Skin epidermis (tissue), 12 donors: ENCODE measurements at regions not wholly inside any gene's neighbourhood (a gene's known extent, or its start where the extent isn't known, plus 50 kb on each side); places are given as distances from the start of the nearest gene placed in this dataset.
"Not testable (repeated sequence)": the region's sequence is repeated elsewhere in the genome, so short reads cannot be mapped to it uniquely, and the experiment has no call there.

Experiments
- H3K27ac ChIP-seq, 21 experiments: fragments of 200-600 bp; sonication (generic) in 11 of 21; one replicate each; pipeline ENCODE4 v1.5.0; 2020; ENCODE audit warnings: mild to moderate bottlenecking in 3 of 21, inconsistent platforms in 2 of 21, moderate library complexity in 2 of 21
- H3K4me3 ChIP-seq, 7 experiments: fragments of 200-600 bp; sonication (generic) in 2 of 7; one replicate each; pipeline ENCODE4 v1.5.0; 2020; ENCODE audit warnings: inconsistent platforms in 2 of 7, mild to moderate bottlenecking in 2 of 7, moderate library complexity in 1 of 7

DNA sequence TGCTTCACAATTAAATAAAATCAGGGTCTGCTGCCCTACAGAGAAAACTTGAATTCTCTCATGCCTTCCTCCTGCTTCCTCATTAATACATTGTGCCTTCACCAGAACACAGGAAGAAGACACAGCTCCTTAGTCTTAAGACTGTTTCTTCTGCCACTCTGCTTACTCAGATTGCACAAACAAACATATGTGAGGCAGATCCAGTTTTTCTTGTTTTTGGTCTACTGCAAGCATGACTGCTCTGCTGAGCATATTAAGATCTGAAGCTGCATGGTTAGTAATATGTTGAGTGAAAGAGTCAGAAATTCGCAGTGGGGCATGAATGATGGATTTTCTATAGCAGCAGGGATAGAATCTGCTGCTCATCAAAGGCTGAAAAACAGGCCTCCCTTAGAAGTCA, 321.1 kb upstream of the STXBP6 start:
- no peak overlapping the region for H3K27ac ChIP-seq
- no peak overlapping the region for H3K4me3 ChIP-seq

DNA sequence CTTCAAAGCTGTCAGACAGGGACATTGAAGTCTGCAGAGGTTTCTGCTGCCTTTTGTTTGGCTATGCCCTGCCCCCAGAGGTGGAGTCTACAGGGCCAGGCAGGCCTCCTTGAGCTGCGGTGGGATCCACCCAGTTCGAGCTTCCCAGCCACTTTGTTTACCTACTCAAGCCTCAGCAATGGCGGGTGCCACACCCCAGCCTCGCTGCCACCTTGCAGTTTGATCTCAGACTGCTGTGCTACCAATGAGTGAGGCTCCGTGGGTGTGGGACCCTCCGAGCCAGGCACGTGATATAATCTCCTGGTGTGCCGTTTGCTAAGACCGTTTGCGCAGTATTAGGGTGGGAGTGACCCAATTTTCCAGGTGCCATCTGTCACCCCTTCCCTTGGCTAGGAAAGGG, 320.1 kb upstream of the STXBP6 start:
- not testable (repeated sequence) for H3K27ac ChIP-seq, H3K4me3 ChIP-seq

DNA sequence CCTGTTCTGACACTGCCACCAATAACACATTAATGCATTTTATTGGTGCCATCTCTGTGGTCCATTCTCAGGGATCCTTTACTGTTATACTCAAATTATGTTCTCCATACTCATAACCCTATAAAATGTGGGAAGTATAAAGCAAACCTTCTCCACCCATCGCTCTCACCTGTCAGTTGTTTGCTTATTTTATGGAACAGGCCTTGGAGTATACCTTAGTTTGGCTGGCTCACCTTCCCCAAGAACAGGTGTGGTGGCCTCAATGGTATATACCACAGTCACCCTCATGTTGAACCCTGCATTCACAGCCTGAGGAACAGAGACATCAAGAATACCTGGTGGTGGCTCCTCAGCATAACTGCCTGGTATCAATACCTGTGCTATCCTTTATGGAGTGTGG, 308.4 kb upstream of the STXBP6 start:
- Histone ChIP-seq H3K4me3 (no peak overlapping the region), H3K27ac (no peak overlapping the region)

DNA sequence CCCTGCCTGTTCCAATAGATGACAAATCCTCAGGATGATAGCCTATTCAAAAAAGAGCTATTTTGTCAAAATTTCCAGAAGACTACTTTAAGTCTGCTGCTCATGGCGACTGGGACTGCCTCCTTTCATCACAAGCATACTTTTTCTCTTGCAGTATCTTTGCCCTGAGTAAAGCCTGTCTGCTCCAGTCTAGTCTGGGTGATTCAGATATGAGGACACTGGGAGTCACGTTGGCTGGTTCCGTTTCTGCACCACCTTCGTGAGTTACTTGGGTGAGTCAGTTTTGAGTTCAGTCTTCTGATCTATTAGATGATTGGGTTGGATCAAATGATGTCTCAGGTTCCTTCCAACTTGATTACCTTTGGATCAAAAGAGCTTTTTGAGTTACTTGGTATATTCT, 301.3 kb upstream of the STXBP6 start:
- Histone ChIP-seq H3K27ac (no peak overlapping the region), H3K4me3 (no peak overlapping the region)

DNA sequence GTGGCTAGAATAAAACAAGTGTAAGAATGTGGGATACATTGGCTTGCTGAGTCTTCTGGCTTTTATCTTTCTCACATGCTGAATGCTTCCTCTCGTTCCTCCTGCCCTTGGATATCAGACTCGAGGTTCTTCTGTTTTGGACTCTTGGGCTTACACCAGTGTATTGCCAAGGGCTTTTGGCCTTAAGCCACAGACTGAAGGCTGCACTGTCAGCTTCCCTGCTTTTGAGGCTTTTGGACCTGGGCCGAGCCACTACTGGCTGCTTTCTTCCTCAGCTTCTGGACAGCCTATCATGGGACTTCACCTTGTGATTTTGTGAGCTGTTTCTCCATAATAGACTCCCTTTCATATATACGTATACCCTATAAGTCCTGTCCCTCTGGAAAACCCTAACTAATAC, 300.9 kb upstream of the STXBP6 start:
- no peak overlapping the region for H3K27ac ChIP-seq

DNA sequence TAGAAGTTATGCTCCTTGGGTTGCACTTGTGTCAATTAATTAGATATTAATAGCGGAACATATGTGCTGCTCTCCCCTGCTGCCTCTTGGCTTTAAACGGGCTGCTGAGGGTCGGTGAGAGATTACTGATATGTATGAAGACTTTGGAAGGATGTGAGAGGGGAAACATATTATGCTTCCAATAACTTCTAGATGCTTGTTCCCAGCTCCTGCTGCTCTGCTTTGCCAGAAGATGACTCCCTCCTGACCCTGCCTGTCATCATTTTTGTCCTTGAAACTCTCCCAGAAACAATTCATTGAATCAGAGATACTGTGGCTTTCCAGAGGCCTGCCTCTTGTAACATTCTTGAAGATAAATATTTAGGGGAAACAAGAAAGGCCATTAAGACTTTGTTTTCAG, 300.1 kb upstream of the STXBP6 start:
- H3K4me3 ChIP-seq, result no peak overlapping the region
- no peak overlapping the region for H3K27ac ChIP-seq

More for the DNA sequence above, 300.9 kb upstream of the STXBP6 start:
- H3K4me3 ChIP-seq, result no peak overlapping the region

DNA sequence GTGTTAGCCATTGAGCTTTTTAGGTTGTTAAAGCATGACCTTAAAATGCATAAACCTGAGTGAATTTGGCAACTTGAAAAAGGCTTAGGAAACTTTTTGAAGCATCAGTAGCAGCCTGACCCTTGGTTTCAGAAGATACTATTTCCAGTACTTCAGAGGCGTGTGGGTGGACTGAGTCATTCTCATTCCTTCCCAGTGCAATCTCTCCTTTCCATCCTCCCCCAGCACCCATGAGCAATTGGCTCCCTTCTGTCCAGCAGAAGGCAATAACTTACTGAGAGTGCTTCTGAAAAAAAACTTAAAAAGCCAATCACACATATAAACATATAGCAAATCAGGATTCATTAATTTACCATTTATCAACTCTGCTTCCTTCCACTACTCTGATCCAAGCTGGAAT, 299.3 kb upstream of the STXBP6 start:
- Histone ChIP-seq H3K27ac (no peak overlapping the region), H3K4me3 (no peak overlapping the region)

DNA sequence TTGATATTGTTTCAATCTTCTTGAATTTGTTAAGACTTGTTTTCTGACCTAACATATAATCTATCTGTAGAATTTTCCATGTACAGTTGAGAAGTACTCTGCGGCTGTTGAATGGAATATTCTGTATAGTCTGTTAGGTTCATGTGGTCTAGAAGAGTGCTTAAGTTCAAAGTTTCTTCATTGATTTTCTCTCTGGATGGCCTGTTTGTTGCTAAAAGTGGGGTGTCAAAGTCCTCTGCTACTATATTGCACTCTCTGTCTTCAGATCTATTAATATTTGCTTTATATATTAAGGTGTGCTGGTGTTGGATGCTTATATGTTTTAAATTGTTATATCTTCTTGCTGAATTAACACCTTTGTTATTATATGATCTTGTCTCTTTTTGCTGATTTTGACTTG, 290.9 kb upstream of the STXBP6 start:
- H3K4me3 ChIP-seq, result no peak overlapping the region

DNA sequence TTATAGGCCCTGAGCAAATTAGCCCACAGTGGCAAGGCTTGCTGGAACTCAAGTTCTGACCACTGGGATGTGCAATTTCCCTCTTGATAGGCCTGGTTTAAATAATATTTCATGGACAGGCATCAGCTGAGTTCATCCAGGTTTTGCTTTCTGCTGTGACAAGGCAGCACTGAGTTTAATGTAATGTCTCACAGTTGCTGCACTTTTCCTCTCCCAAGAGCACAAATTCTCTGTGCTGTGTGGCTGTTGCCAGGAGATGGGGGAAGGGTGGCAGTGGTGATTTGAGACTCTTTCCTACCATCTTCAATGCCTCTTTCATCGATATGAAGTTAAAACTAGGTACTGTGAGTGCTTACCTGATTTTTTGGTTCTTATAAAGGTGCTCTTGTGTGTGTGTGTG, 272.8 kb upstream of the STXBP6 start:
- H3K4me3 ChIP-seq, result no peak overlapping the region
- H3K27ac ChIP-seq, result no peak overlapping the region

More for the DNA sequence above, 290.9 kb upstream of the STXBP6 start:
- H3K27ac ChIP-seq, result no peak overlapping the region

DNA sequence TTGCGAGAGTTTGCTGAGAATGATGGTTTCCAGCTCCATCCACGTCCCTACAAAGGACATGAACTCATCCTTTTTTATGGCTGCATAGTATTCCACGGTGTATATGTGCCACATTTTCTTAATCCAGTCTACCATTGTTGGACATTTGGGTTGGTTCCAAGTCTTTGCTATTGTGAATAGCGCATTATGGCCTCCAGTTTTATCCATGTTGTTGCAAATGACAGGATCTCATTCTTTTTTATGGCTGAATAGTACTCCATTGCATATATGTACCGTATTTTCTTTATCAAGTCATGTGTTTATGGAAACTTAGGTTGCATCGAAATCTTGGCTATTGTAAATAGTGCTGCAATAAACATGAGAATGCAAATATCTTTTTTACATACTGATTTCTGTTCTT, 266.1 kb upstream of the STXBP6 start:
- H3K4me3 ChIP-seq, H3K27ac ChIP-seq: not testable (repeated sequence)

DNA sequence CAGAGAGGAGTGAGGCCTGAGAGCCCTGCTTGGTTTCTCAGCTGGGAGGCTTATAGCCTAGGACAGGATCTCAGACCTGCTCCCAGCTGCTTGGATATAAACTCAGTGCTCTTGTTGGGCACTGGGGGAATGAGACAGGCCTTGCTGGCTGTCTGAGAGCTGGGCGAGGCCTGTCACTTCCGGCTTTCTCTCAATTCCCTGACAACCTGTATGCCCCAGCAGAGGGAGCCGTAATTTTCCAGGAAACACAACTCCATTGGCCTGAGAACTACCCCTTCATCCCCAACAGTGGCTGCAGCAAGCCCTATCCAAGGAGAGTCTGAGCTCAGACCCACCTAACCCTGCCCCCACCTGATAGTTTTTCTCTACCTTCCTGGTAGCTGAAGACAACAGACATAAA, 258.3 kb upstream of the STXBP6 start:
- Histone ChIP-seq H3K27ac (no peak overlapping the region), H3K4me3 (no peak overlapping the region)

DNA sequence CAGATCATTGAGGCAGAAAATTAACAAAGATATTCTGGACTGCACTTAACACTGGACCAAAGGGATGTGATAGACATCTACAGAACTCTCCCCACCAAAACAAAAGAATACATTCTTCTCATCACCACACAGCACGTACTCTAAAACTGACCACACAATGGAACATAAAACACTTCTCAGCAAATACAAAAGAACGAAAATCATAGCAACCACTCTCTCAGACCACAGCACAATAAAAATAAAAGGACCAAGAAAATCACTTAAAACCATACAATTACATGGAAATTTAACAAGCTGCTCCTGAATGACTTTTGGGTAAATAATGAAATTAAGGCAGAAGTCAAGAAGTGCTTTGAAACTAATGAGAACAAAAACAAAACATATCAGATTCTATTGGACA, 254.0 kb upstream of the STXBP6 start:
- Histone ChIP-seq H3K27ac (no peak overlapping the region), H3K4me3 (no peak overlapping the region)

DNA sequence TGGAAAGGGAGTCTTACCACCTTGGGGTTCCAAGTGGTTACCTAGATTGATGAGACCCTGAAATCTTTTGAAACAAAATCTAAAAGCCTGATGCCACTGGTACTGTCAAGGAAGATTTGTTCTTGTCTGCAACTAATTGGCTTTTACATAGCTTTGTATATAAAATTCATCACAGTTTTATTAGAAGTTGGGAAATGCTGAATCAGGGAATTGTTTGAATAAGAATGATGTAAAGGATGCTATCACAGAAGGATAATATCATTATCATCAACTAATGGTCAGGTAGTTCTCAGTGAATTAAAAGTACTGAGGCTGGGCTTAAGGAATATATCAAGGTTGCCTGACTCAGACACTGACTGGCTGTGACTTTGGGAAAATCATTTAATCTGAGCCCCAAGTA, 248.3 kb upstream of the STXBP6 start:
- no peak overlapping the region for H3K4me3 ChIP-seq
- no peak overlapping the region for H3K27ac ChIP-seq

DNA sequence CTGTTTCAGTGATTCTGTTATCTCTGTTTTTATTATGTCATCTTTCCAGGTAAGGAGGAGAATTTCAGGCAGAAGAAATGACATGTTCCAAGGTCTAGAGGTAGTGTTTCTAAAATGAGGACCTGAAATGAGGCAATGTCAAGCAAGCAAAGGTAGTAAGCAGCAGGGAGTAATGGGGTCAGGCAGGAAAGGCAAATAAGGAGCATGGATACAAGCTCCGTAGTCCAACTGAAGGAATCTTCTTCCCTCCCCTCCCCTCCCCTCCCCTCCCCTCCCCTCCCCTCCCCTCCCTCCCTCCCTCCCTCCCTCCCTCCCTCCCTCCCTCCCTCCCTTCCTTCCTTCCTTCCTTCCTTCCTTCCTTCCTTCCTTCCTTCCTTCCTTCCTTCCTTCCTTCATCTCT, 240.2 kb upstream of the STXBP6 start:
- H3K4me3 ChIP-seq, H3K27ac ChIP-seq: not testable (repeated sequence)

DNA sequence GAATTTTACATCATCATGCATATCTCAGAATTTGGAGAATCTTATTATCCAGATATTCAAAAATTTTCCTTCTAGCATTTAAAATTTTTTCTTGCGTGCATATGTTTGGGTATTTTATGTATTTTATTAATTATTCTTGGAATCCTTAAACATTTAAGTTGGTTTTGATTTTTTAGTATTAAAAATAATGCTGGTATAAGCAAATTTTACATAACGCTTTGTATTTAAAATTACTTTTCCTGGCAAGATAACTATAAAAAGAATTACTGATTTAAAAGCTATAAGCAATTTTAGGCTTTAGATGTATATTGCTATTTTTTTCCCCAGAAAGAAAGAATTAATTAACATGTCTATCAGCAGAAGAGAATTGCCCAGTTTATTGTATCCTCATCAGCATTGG, 224.6 kb upstream of the STXBP6 start:
- no peak overlapping the region for H3K4me3 ChIP-seq
- H3K27ac ChIP-seq, result no peak overlapping the region

DNA sequence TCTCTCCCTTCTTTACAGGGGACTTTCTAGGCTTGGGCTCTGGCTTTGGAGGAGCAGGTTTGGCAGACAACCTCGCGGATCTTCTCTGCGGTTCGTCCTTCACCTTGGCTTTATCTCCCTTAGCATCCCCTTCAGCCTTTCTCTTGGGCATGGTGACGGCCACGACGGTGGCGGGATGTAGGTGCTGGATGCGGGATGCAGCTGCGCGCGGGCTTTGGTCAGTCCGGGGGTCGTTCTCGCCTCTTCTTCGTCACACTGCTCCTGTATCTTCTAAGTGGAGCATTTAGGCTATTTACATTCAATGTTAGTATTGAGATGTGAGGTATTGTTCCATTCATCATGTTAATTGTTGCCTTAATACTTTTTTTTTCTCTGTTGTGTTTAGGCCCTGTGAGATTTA, 217.2 kb upstream of the STXBP6 start:
- H3K4me3 ChIP-seq, result no peak overlapping the region

DNA sequence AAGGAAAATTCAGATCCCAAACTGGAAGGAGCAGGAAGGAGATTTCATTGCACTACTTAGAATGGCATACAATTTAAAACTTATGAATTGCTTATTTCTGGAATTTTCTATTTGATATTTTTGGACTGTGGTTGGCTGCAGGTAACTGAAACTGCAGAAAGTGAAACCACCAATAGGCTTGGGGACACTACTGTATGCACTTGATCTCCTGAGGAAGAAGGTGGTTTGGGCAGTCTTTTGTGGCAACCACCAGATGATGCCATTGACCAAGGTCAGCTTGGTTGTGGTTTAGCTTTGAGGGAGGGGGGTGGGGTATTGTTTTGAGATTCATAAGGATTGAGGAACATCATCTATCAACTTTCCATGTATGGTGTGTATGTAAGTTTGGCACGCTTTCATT, 209.5 kb upstream of the STXBP6 start:
- Histone ChIP-seq H3K4me3 (no peak overlapping the region), H3K27ac (no peak overlapping the region)

More for the DNA sequence above, 217.2 kb upstream of the STXBP6 start:
- H3K27ac ChIP-seq, result no peak overlapping the region

DNA sequence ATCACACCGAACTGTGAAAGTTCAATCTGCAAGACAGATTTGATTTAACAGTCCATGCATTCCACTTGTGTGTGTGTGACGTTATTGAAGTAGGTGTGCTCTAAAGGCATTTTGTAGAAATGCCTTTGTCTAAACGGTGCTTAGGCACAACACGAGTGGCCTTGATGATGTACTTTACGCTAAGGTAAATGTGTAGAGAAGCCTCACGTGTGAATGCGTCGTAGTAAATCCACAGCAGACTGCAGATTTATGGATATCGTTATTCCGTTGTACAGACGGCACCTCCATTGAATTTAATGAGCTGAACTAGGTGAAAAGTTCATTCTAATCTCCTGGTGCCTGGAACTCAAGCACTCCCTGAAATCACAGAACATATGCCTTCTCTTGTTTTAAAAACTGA, 202.8 kb upstream of the STXBP6 start:
- H3K27ac ChIP-seq, result no peak overlapping the region

DNA sequence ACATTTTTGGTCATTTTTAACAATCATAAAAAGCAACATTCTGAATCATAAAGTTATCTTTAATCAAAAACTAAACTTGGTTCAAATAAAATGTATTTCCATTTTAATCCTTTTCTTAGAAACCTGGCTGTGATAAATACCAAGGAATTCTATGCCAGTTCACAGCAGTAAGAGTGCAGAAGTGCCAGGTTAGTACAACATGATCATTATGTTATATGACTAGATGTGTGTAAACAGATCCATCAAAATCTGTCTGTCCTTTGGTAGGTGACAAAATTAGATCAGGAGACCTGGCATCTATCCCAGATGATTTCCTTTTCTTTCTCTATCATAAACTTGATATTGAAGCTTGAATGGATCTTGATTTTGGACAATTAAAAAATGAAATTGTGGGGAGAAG, 200.6 kb upstream of the STXBP6 start:
- Histone ChIP-seq H3K27ac (no peak overlapping the region), H3K4me3 (no peak overlapping the region)

More for the DNA sequence above, 202.8 kb upstream of the STXBP6 start:
- H3K4me3 ChIP-seq, result no peak overlapping the region

DNA sequence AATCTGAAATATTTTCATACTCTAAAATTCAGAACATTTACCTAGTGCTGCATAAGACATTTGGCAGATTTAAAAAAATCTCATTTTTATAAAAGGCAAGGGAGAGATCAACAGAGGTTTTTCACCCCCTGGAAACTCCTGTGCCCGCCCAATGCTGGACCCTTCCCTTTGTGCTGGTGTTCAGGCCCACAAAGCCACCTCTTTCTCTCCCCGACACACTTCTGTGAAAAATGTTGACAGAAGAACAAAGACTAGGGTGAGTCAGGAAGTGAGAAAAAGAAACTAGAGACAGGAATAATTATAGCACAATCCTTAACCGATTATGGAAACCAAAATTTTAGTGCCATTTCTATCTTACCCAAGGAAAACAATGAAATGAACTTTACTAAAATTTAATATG, 197.7 kb upstream of the STXBP6 start:
- no peak overlapping the region for H3K27ac ChIP-seq
- no peak overlapping the region for H3K4me3 ChIP-seq

DNA sequence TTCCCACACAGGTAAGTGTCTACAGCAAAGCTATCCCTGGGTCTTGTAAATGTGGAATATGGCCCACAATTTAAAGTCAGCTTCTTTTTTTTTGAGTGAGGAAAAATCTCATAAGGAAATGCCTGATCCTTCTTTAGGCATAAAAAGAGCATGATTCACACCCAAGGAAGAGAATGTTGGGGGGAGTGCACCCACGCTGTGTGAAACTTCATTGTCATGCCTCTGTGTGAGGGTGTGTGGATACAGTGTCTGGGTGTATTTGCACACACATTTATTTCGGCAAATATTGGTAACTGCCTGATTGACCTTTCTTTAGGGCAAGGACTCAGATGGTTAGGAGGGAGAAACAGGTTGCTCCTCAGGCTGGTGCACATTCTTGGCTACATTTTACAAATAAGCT, 196.8 kb upstream of the STXBP6 start:
- no peak overlapping the region for H3K4me3 ChIP-seq
- H3K27ac ChIP-seq, result no peak overlapping the region

DNA sequence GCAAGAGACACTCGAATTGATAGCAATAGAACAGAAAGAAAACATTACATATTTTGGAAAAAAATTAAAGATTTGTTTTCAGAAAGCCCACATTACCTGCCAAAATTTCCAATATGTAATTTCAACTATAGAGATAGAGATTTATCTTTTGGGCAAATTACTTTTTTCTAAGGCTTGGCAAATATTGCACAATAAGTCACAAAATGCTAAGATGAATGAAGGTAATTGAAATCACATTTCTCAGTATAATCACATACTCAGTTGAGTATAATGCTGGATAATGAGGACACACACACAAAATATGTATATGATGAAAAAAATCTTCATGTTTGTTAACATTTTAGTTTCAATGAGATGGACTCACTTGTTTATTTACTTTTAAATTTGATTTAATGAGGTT, 189.2 kb upstream of the STXBP6 start:
- Histone ChIP-seq H3K27ac (no peak overlapping the region), H3K4me3 (no peak overlapping the region)

DNA sequence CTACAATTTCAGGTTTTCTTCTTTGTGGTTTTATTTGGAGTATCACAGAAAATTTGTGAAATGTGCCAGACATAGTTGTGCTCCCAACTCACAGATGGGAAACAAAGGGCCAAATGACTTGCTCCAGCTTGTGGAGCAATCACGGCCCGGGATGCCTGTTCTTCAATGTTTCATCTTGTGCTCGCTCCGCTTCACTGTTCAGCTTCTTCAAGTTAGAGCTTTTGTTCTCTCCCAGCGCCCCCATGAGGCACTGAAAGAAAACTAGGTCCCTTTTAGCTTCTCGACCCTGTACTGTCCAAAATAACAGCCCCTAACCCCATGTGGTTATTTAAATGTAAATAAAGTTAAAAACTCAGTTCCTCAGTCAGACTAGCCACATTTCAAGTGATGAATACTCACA, 187.9 kb upstream of the STXBP6 start:
- H3K4me3 ChIP-seq, result no peak overlapping the region
- H3K27ac ChIP-seq, result no peak overlapping the region
